Neuronal stem cell (in vitro differentiated cells): ENCODE measurements at regions not wholly inside any gene's neighbourhood (a gene's known extent, or its start where the extent isn't known, plus 50 kb on each side); places are given as distances from the start of the nearest gene placed in this dataset.

Experiments used
- DNase-seq: peaks from one replicate; pipeline ENCODE4 v3.0.0-alpha.2; 2013; ENCODE audit warnings: low spot score
- H2AFZ ChIP-seq: one replicate; pipeline ENCODE4 v1.6.1; 2013; ENCODE audit warnings: mild to moderate bottlenecking, low read length, inconsistent platforms
- H2AK5ac ChIP-seq: 2 replicates; pipeline ENCODE4 v1.6.1; 2013; ENCODE audit warnings: low read depth, mild to moderate bottlenecking, inconsistent platforms, low read length, moderate library complexity, mixed read lengths
- H2BK120ac ChIP-seq: 2 replicates; pipeline ENCODE4 v1.6.1; 2013; ENCODE audit warnings: low read depth, mild to moderate bottlenecking, inconsistent platforms, low read length, moderate library complexity, mixed read lengths
- H2BK12ac ChIP-seq: one replicate; pipeline ENCODE4 v1.6.1; 2013; ENCODE audit warnings: low read length, inconsistent platforms
- H2BK15ac ChIP-seq: 2 replicates; pipeline ENCODE4 v1.6.1; 2013; ENCODE audit warnings: mild to moderate bottlenecking, low read length, inconsistent platforms, mixed read lengths
- H2BK5ac ChIP-seq: one replicate; pipeline ENCODE4 v1.6.1; 2013; ENCODE audit warnings: inconsistent platforms, mild to moderate bottlenecking, low read length, moderate library complexity
- H3K14ac ChIP-seq: one replicate; pipeline ENCODE4 v1.6.1; 2013; ENCODE audit warnings: low read length, inconsistent platforms
- H3K18ac ChIP-seq: 2 replicates; pipeline ENCODE4 v1.6.1; 2013; ENCODE audit warnings: low read length, inconsistent platforms
- H3K23ac ChIP-seq: 2 replicates; pipeline ENCODE4 v1.6.1; 2013; ENCODE audit warnings: low read depth, mild to moderate bottlenecking, mixed read lengths, low read length, inconsistent platforms; ENCODE audit not compliant: poor library complexity
- H3K27ac ChIP-seq: replicated peaks from 3 replicates; pipeline ENCODE4 v1.5.1; 2013; ENCODE audit warnings: low read length, inconsistent platforms
- H3K27me3 ChIP-seq, 3 experiments: 2 replicates each; pipeline ENCODE4 v1.6.1; 2013; ENCODE audit warnings: low read length in 3 of 3, mild to moderate bottlenecking in 2 of 3, inconsistent platforms in 1 of 3, low read depth in 1 of 3, mixed read lengths in 1 of 3, moderate library complexity in 1 of 3; ENCODE audit not compliant: control insufficient read depth in 3 of 3, insufficient read depth in 3 of 3
- H3K36me3 ChIP-seq, 2 donors: replicated peaks in 1 of 2; 2 replicates each; pipeline ENCODE4 v1.6.1; 2013; ENCODE audit warnings: low read length in 2 of 2; ENCODE audit not compliant: control insufficient read depth in 2 of 2, insufficient read depth in 2 of 2
- H3K4ac ChIP-seq: 2 replicates; pipeline ENCODE4 v1.6.1; 2013; ENCODE audit warnings: inconsistent platforms, mild to moderate bottlenecking, low read length, moderate library complexity
- H3K4me1 ChIP-seq, 2 donors: 1 replicate in 1 of 2; 2 replicates in 1 of 2; pipeline ENCODE4 v1.6.1; 2013; ENCODE audit warnings: low read length in 2 of 2, low read depth in 1 of 2; ENCODE audit not compliant: control insufficient read depth in 2 of 2, insufficient read depth in 1 of 2
- H3K4me2 ChIP-seq: one replicate; pipeline ENCODE4 v1.6.1; 2013; ENCODE audit warnings: mild to moderate bottlenecking, low read length, inconsistent platforms; ENCODE audit not compliant: insufficient read depth, poor library complexity, severe bottlenecking
- H3K4me3 ChIP-seq, 2 donors: 2 replicates each; pipeline ENCODE4 v1.5.1; 2013; ENCODE audit warnings: low read length in 2 of 2, mild to moderate bottlenecking in 2 of 2, inconsistent platforms in 1 of 2, moderate library complexity in 1 of 2
- H3K79me1 ChIP-seq: one replicate; pipeline ENCODE4 v1.6.1; 2013; ENCODE audit warnings: low read depth, mild to moderate bottlenecking, inconsistent platforms, low read length, moderate library complexity
- H3K9ac ChIP-seq: one replicate; pipeline ENCODE4 v1.6.1; 2013; ENCODE audit warnings: mild to moderate bottlenecking, low read depth, low read length, inconsistent platforms; ENCODE audit not compliant: poor library complexity
- H3K9me3 ChIP-seq, 2 donors: replicated peaks in 1 of 2; 2 replicates each; pipeline versions ENCODE3 to v1.6.1; 2013; ENCODE audit warnings: low read length in 2 of 2, mild to moderate bottlenecking in 2 of 2, inconsistent platforms in 1 of 2, low read depth in 1 of 2, mixed read lengths in 1 of 2, moderate library complexity in 1 of 2; ENCODE audit not compliant: control insufficient read depth in 2 of 2, insufficient read depth in 1 of 2
- H4K8ac ChIP-seq: one replicate; pipeline ENCODE4 v1.6.1; 2013; ENCODE audit warnings: low read depth, mild to moderate bottlenecking, inconsistent platforms, low read length, moderate library complexity
- H4K91ac ChIP-seq: one replicate; pipeline ENCODE4 v1.6.1; 2013; ENCODE audit warnings: low read length, low read depth, mild to moderate bottlenecking, inconsistent platforms; ENCODE audit not compliant: poor library complexity
- WGBS, 2 donors: extraction: QIAGEN DNeasy Blood & Tissue Kit; methylation state at CpG; one replicate each; pipeline ENCODE4 v1.1.7; 2013; ENCODE audit warnings: missing lambda C conversion rate in 2 of 2, mixed read lengths in 1 of 2; ENCODE audit not compliant: insufficient read length in 2 of 2, insufficient replicate concordance in 1 of 2; ENCODE audit errors: extremely low coverage in 2 of 2; 5-methylcytosine and 5-hydroxymethylcytosine counted together

- no peak overlapping the region for H3K4me3 ChIP-seq
- no CpG with 5 or more reads among the region's 1 CpG for WGBS, 2 donors
- H2AFZ ChIP-seq = no peak overlapping the region
- no peak overlapping the region for H3K23ac ChIP-seq
- no peak overlapping the region for H4K91ac ChIP-seq
- H2BK15ac ChIP-seq = no peak overlapping the region
- H2BK12ac ChIP-seq = no peak overlapping the region
- H2BK5ac ChIP-seq = no peak overlapping the region
- H4K8ac ChIP-seq = no peak overlapping the region
- H3K4me2 ChIP-seq = no peak overlapping the region
- DNase-seq = no peak
- H2AK5ac ChIP-seq = no peak overlapping the region
- no peak overlapping the region for H3K18ac ChIP-seq
- H3K27me3 ChIP-seq = no peaks in the 10 kb centered on the region
- no peaks in the 10 kb centered on the region for H3K9me3 ChIP-seq
- H3K36me3 ChIP-seq = no peaks in the 10 kb centered on the region
- no peak overlapping the region for H2BK120ac ChIP-seq
- no peak overlapping the region for H3K4ac ChIP-seq
- H3K79me1 ChIP-seq = no peaks in the 10 kb centered on the region
- no peak overlapping the region for H3K27ac ChIP-seq
- no peaks in the 10 kb centered on the region for H3K4me1 ChIP-seq
- H3K14ac ChIP-seq = no peak overlapping the region
- no peak overlapping the region for H3K9ac ChIP-seq
These were observed 52.8 kb upstream of the VWDE start for GRCh38 chr7:12456506-12456905.

DNA sequence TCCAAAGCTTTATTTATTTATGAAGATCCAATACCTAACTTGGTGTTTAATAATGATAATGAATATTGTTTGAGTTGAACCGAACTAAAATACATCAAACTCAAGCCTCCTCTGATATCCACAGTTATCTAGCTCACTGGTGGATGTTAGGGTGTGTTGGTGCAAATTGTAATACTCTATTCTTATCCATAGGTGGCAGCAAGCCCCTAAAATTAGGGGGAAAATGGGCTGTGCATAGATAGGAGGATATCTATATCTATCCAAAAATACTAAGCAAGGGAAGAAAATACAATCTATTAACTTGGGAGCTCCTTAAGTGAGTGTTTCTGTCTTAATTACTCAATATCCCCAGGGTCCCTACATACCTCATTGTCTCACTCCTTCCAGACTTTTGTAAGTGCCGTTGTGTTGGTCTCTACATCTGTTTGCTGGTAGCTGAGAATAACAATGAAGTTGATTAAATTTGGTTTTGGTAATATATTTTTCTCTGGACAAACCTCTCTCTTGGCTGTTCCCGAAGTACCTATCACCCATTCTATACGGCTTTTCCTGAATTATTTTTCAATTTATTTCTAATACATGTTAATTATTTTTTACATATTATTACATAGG lies 55.0 kb upstream of the VWDE start:
- H2AK5ac ChIP-seq = no peak overlapping the region
- H3K36me3 ChIP-seq = no peaks in the 10 kb centered on the region
- no peak overlapping the region for H3K14ac ChIP-seq
- H3K27ac ChIP-seq = no peak overlapping the region
- no peaks in the 10 kb centered on the region for H3K27me3 ChIP-seq
- H3K9me3 ChIP-seq = no peaks in the 10 kb centered on the region
- peak; percentile 20 for DNase-seq
- no peaks in the 10 kb centered on the region for H3K79me1 ChIP-seq
- H3K9ac ChIP-seq = no peak overlapping the region
- H3K4me3 ChIP-seq = no peak overlapping the region
- H3K4ac ChIP-seq = no peak overlapping the region
- no peak overlapping the region for H2BK5ac ChIP-seq
- H2BK120ac ChIP-seq = no peak overlapping the region
- H3K4me1 ChIP-seq = no peaks in the 10 kb centered on the region
- H4K8ac ChIP-seq = no peak overlapping the region
- H2AFZ ChIP-seq = no peak overlapping the region
- H4K91ac ChIP-seq = no peak overlapping the region
- no peak overlapping the region for H3K4me2 ChIP-seq
- H3K23ac ChIP-seq = no peak overlapping the region
- WGBS, 2 donors = no CpG with 5 or more reads among the region's 4 CpGs
- no peak overlapping the region for H2BK12ac ChIP-seq
- H3K18ac ChIP-seq = no peak overlapping the region
- no peak overlapping the region for H2BK15ac ChIP-seq

- H4K91ac ChIP-seq = no peak overlapping the region
- H3K79me1 ChIP-seq = peaks cover 2% of the 10 kb centered on the region
- no peak overlapping the region for H3K23ac ChIP-seq
- H3K9ac ChIP-seq = no peak overlapping the region
- no peak overlapping the region for H3K18ac ChIP-seq
- H3K4ac ChIP-seq = no peak overlapping the region
- no peak for DNase-seq
- H2BK12ac ChIP-seq = no peak overlapping the region
- no peaks in the 10 kb centered on the region for H3K4me1 ChIP-seq
- no peak overlapping the region for H2BK120ac ChIP-seq
- no peaks in the 10 kb centered on the region for H3K27me3 ChIP-seq
- H3K9me3 ChIP-seq = peaks cover 0 to 3% of the 10 kb centered on the region in 2 donors
- no peak overlapping the region for H3K14ac ChIP-seq
- no peak overlapping the region for H2BK15ac ChIP-seq
- no peak overlapping the region for H3K27ac ChIP-seq
- no peak overlapping the region for H2BK5ac ChIP-seq
- WGBS, 2 donors = no CpG with 5 or more reads among the region's 1 CpG
- H2AK5ac ChIP-seq = no peak overlapping the region
- H2AFZ ChIP-seq = no peak overlapping the region
- H3K4me2 ChIP-seq = no peak overlapping the region
- H3K36me3 ChIP-seq = no peaks in the 10 kb centered on the region
- no peak overlapping the region for H4K8ac ChIP-seq
- H3K4me3 ChIP-seq = no peak overlapping the region
These were observed 64.2 kb upstream of the VWDE start for GRCh38 chr7:12467837-12468236.

DNA sequence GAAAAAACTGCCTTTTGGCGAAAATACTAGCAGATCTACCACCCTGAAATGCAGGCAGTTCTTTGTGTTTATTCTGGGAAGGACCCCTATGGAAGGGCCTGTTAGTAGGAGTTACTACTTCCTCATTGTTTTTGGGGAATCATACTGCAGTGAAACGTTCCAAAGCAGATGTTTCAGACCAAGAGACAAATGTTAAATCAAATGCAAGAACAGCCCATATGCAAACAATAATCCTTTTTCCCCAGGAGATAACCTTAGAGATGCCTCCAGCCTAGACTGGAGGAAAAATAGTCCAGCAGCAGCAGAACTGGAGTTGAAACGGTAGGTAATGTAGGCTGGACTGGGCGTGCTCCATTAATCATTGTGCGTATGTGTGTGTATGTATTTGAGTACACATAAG lies 65.9 kb upstream of the VWDE start:
- Histone ChIP-seq H2BK15ac (no peak overlapping the region), H3K79me1 (peaks cover 2% of the 10 kb centered on the region), H3K14ac (no peak overlapping the region), H3K4me3 (no peak overlapping the region), H3K27ac (no peak overlapping the region), H2AK5ac (no peak overlapping the region), H2AFZ (peak overlapping the region; percentile 15), H3K4me1 (no peaks in the 10 kb centered on the region), H4K91ac (no peak overlapping the region), H2BK120ac (no peak overlapping the region), H3K9ac (no peak overlapping the region), H3K18ac (no peak overlapping the region), H3K9me3 (peaks cover 0 to 3% of the 10 kb centered on the region in 2 donors), H4K8ac (no peak overlapping the region), H3K23ac (no peak overlapping the region), H3K4me2 (no peak overlapping the region), H3K36me3 (no peaks in the 10 kb centered on the region), H2BK5ac (no peak overlapping the region), H2BK12ac (no peak overlapping the region), H3K27me3 (no peaks in the 10 kb centered on the region), H3K4ac (no peak overlapping the region)
- no peak for DNase-seq
- no CpG with 5 or more reads among the region's 5 CpGs for WGBS, 2 donors
